Stimulated activated naive CD4-positive, alpha-beta T cell (primary cell): ENCODE measurements at regions not wholly inside any gene's neighbourhood (a gene's known extent, or its start where the extent isn't known, plus 50 kb on each side); places are given as distances from the start of the nearest gene placed in this dataset.

Experiments used
- DNase-seq, 6 experiments: peaks; one replicate each; lab custom pipeline; 2025; lab: John Stamatoyannopoulos, UW

DNA sequence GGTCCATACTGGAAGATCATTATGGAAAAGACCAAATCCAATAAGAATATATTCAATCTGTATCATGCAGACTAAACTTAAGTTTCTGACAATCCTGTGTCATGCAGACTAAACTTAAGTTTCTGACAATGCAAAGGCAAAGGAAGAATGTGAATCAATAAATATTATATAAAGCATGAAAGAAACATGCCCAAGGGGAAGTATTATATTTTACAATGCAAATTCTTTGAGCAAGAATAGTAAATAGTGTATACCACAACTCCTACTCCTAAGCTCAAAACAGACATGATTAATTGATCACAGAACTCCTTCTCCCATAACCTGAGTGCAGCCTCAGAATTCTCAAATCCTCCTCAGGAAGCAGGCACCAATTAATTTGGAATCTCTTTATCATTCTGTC, 71.3 kb upstream of the BDNF start:
- DNase-seq, result no peak

DNA sequence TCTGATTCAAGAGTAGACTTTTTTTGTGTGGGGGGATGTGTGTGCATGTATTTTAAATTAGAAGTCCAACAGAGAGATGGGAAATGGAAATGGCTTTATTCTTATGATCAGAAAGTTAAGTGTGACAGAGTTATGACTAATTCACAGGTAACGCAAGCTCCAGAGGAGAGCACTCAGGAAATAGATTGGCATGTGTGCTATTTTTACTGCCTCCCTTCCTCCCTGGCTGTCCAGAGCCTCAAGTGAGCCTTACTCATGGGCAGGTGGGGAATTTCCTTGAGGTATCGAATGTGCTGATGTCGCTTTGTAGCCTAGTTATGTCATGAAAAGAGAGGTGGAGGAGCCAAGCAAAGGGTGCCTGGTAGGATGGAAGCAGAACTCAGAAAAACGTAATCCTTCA, 70.3 kb upstream of the BDNF start:
- DNase-seq, result no peak

DNA sequence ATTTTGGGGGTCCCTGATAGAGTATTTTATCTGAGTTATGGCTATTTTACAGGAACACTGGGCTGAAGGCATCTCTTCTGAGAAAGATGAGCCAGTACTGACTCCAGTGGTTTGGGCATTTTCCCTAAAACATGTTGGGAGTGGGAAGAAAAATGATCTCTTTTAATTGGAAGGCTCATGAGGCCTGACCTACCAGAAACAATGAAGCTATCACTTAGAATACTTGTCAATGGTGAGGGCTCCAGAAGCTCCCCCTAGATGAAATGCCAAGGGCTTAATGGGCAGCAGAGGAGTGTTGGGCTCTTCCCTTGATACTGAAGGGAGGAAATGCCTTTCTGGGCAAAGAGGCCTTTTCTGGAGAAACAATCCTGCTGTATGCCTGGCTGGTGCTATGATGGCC, 63.5 kb upstream of the BDNF start:
- no peak for DNase-seq

DNA sequence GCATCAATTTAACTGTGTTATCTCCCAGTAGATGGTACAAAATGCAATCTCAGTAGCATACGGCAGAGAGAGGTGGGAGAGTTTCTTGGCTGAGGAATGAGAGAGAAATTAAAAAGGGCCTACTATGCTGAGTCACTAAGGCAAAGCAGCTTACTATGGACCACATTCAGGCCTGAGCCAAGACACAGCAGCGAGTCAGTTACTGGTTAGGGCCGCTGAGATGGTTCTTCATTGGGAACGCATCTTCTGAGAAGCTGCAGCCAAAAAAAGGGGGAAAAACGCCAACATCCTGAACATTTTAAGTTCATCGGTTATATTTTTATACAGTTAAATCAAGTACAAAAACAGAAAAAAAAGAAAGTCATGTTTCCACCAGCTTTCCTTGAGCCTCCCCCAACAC, 61.1 kb upstream of the BDNF start:
- no peak for DNase-seq

DNA sequence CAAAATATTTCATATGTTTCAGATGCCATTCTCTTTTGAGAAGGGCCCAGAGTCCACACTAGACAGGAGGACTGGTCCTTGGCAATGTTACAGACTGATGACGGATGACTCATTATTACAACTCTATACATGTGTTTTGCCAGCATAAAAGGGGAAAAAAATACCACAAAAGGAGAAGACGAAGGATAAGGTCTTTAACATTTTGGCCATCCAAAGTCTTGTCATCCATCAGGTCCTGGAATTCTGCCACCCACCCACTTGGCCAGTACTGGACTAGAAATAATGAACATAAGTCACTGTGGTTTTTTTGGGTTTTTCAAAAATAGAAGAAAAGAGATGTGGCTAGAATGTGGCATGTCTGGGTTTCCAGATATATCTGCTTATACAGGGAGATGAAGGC, 57.7 kb upstream of the BDNF start:
- no peak for DNase-seq

DNA sequence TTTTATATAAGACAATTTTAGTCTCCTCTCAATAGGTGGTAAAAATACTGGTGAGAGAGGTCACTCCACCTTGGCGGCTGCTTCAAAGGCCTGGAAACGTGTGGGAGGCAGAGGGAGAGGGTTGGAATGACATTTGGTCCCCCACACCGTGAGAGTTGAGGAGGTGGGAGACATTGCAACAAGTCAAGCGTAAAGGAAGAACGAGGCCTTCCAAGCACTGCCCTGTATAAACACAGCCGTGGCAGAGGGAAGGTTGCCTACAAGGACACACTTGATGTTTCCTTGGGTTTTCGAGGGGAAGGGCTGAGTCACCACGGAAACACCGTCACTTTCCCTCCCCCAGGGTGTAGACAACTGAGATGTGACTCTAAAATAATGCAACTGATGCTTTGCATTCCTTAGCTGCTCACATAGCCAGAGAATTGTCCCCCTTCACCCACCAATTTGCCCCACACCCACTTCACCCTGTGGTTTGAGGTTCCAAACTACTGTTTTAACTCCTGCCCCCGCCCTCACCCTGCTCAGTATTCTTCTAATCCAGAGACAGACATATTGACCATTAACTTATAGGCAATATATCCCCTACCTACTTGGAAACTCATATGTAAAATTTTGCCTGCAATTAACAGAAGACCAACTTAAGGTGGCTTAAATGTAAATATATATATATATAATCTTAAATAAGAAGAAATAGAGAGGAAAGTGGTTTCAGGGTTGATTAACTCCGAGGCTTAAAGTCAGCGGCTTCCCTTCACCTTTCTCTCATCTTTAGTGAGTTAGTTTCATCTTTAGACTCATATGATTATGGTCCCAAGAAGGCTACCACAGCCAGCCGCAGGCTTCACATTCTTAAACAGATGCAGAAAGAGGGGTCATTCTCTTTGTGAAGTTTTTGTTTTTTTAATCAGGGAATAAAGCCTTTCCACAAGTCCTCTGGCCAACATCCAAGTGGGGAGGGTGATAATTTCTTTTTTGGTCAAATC, 54.1 kb upstream of the BDNF start:
- DNase-seq, result no peak
